HL-60 (cell line): ENCODE measurements at regions not wholly inside any gene's neighbourhood (a gene's known extent, or its start where the extent isn't known, plus 50 kb on each side); places are given as distances from the start of the nearest gene placed in this dataset.

Experiments used
- CTCF ChIP-seq: IDR thresholded peaks from one replicate; pipeline ENCODE4 v1.5.1; 2011; ENCODE audit warnings: low read length, control low read depth, inconsistent platforms; ENCODE audit not compliant: insufficient read depth
- GABPA ChIP-seq: IDR thresholded peaks from 2 replicates; pipeline ENCODE4 v1.6.1; 2012; ENCODE audit warnings: low read depth
- POLR2AphosphoS5 ChIP-seq: IDR thresholded peaks from 2 replicates; pipeline ENCODE4 v1.6.1; 2012; ENCODE audit warnings: low read depth
- SPI1 ChIP-seq: IDR thresholded peaks from 2 replicates; pipeline ENCODE4 v1.6.1; 2012; ENCODE audit warnings: low read depth, mild to moderate bottlenecking, borderline replicate concordance
- TF ChIP-seq, protein P1 (sequence below): IDR thresholded peaks from 2 replicates; pipeline ENCODE4 v1.6.1; 2012; ENCODE audit warnings: low read depth; ENCODE audit not compliant: insufficient replicate concordance

- TF ChIP-seq CTCF (no peak), POLR2AphosphoS5 (no peak), SPI1 (no peak), GABPA (no peak)
- TF ChIP-seq, protein P1, sequence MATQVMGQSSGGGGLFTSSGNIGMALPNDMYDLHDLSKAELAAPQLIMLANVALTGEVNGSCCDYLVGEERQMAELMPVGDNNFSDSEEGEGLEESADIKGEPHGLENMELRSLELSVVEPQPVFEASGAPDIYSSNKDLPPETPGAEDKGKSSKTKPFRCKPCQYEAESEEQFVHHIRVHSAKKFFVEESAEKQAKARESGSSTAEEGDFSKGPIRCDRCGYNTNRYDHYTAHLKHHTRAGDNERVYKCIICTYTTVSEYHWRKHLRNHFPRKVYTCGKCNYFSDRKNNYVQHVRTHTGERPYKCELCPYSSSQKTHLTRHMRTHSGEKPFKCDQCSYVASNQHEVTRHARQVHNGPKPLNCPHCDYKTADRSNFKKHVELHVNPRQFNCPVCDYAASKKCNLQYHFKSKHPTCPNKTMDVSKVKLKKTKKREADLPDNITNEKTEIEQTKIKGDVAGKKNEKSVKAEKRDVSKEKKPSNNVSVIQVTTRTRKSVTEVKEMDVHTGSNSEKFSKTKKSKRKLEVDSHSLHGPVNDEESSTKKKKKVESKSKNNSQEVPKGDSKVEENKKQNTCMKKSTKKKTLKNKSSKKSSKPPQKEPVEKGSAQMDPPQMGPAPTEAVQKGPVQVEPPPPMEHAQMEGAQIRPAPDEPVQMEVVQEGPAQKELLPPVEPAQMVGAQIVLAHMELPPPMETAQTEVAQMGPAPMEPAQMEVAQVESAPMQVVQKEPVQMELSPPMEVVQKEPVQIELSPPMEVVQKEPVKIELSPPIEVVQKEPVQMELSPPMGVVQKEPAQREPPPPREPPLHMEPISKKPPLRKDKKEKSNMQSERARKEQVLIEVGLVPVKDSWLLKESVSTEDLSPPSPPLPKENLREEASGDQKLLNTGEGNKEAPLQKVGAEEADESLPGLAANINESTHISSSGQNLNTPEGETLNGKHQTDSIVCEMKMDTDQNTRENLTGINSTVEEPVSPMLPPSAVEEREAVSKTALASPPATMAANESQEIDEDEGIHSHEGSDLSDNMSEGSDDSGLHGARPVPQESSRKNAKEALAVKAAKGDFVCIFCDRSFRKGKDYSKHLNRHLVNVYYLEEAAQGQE = no peak
Observed at GRCh38 chr10:107444443-107444842, 279.9 kb upstream of the SORCS1 start.
